Osteoblast (primary cell): ENCODE measurements at regions not wholly inside any gene's neighbourhood (a gene's known extent, or its start where the extent isn't known, plus 50 kb on each side); places are given as distances from the start of the nearest gene placed in this dataset.

Experiments
- DNase-seq: peaks from one replicate; pipeline ENCODE4 v3.0.0; 2011; ENCODE audit warnings: low spot score, mixed read lengths; ENCODE audit not compliant: insufficient read length; ENCODE audit errors: missing footprints
- H2AFZ ChIP-seq: 2 replicates; pipeline ENCODE4 v1.6.0; 2011; ENCODE audit warnings: mild to moderate bottlenecking, low read length
- H3K27ac ChIP-seq: 2 replicates; pipeline ENCODE4 v1.5.1; 2011; ENCODE audit warnings: mild to moderate bottlenecking, low read depth, low read length, moderate library complexity
- H3K27me3 ChIP-seq: 2 replicates; pipeline ENCODE4 v1.6.0; 2012; ENCODE audit warnings: mild to moderate bottlenecking, control low read depth, inconsistent platforms, low read length, moderate library complexity; ENCODE audit not compliant: insufficient read depth
- H3K36me3 ChIP-seq: 2 replicates; pipeline ENCODE4 v1.5.1; 2011; ENCODE audit warnings: mild to moderate bottlenecking, low read length, control low read depth, moderate library complexity; ENCODE audit not compliant: insufficient read depth
- H3K4me1 ChIP-seq: 2 replicates; pipeline ENCODE4 v1.5.1; 2011; ENCODE audit warnings: mild to moderate bottlenecking, low read length, control low read depth, moderate library complexity; ENCODE audit not compliant: insufficient read depth
- H3K4me2 ChIP-seq: 2 replicates; pipeline ENCODE4 v1.6.0; 2011; ENCODE audit warnings: mild to moderate bottlenecking, low read length; ENCODE audit not compliant: insufficient read depth
- H3K4me3 ChIP-seq: fragments of 200-600 bp; sonication (generic); 3 replicates; pipeline ENCODE4 v1.5.1; 2012; ENCODE audit warnings: mild to moderate bottlenecking, low read length, inconsistent platforms; ENCODE audit not compliant: insufficient read depth
- H3K79me2 ChIP-seq: 2 replicates; pipeline ENCODE4 v1.6.0; 2012; ENCODE audit warnings: mild to moderate bottlenecking, low read length, control low read depth, inconsistent platforms; ENCODE audit not compliant: insufficient read depth
- H3K9me3 ChIP-seq: 2 replicates; pipeline ENCODE4 v1.5.1; 2011; ENCODE audit warnings: low read depth, low read length, control low read depth
- H4K20me1 ChIP-seq: 2 replicates; pipeline ENCODE4 v1.6.0; 2012; ENCODE audit warnings: mild to moderate bottlenecking, low read length, control low read depth; ENCODE audit not compliant: insufficient read depth
- CTCF ChIP-seq: IDR thresholded peaks from 2 replicates; pipeline ENCODE4 v1.5.1; 2011; ENCODE audit warnings: mild to moderate bottlenecking, low read depth, low read length, moderate library complexity; ENCODE audit errors: extremely low read depth

DNA sequence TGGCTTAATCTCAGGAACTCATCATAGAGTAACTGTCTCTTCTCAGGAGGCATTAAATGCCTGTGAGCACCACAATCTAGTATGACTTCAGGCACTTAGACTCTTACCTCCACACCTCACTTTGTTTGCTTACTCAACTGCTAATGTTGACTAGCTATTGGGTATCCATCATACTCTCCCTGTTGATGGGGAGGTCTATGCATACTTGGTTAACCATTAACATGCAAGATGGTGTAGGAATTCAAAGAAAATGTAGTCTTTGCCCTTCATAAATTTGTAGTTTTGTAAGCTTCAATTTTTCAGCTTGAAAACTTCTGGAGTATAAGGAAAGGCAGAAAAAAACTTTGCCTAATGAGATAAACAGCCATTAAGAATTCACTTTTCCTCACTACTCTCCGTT is 501.0 kb upstream of the MARCKS start:
- Histone ChIP-seq H3K79me2 (no peaks in the 10 kb centered on the region), H3K27ac (no peak overlapping the region), H2AFZ (no peak overlapping the region), H3K36me3 (no peaks in the 10 kb centered on the region), H3K4me3 (no peak overlapping the region), H3K9me3 (no peaks in the 10 kb centered on the region), H4K20me1 (no peaks in the 10 kb centered on the region), H3K4me2 (no peak overlapping the region), H3K27me3 (no peaks in the 10 kb centered on the region), H3K4me1 (peaks cover 47% of the 10 kb centered on the region)
- no peak for DNase-seq
- TF ChIP-seq CTCF, result no peak

DNA sequence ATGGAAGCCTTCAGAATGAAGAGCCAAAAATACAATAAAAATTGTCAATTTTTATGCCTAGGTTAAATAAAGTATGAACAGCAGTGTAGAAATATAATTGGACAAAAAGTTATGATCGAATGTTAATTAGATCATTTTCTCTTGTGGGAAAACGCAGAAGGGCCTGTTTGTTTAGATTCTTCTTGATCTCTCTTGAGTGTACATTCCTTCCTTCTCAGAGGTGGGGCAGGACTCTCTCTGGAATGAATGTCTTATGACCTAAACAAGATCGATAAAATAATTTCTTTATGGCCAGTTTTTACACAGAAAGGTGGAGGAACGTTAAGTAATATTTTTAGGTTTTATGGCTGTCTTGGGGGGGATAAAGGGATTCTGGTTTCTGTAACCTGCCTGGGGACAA is 500.1 kb upstream of the MARCKS start:
- Histone ChIP-seq H3K4me2 (no peak overlapping the region), H3K9me3 (no peaks in the 10 kb centered on the region), H4K20me1 (no peaks in the 10 kb centered on the region), H3K4me1 (peaks cover 47% of the 10 kb centered on the region), H3K4me3 (no peak overlapping the region), H2AFZ (no peak overlapping the region), H3K36me3 (no peaks in the 10 kb centered on the region), H3K27ac (no peak overlapping the region), H3K79me2 (no peaks in the 10 kb centered on the region), H3K27me3 (no peaks in the 10 kb centered on the region)
- DNase-seq, result no peak
- TF ChIP-seq CTCF, result no peak

- no peak for TF ChIP-seq CTCF
Observed at GRCh38 chr6:113358063-113358583, 499.0 kb upstream of the MARCKS start.

GRCh38 chr6:113359155-113360140 is 497.7 kb upstream of the MARCKS start:
- H3K4me2 ChIP-seq, result no peak overlapping the region
- H2AFZ ChIP-seq, result peak overlapping the region; percentile 3

More at GRCh38 chr6:113358063-113358583, 499.0 kb upstream of the MARCKS start:
- no peaks in the 10 kb centered on the region for H3K9me3 ChIP-seq
- H3K27me3 ChIP-seq, result no peaks in the 10 kb centered on the region
- peaks cover 47% of the 10 kb centered on the region for H3K4me1 ChIP-seq
- no peak overlapping the region for H3K27ac ChIP-seq
- H3K79me2 ChIP-seq, result no peaks in the 10 kb centered on the region
- no peak for DNase-seq
- no peak overlapping the region for H2AFZ ChIP-seq
- H4K20me1 ChIP-seq, result no peaks in the 10 kb centered on the region
- H3K4me3 ChIP-seq, result no peak overlapping the region
- no peak overlapping the region for H3K4me2 ChIP-seq
- H3K36me3 ChIP-seq, result no peaks in the 10 kb centered on the region

More at GRCh38 chr6:113359155-113360140, 497.7 kb upstream of the MARCKS start:
- Histone ChIP-seq H3K27me3 (no peaks in the 10 kb centered on the region), H3K4me3 (no peak overlapping the region), H3K9me3 (no peaks in the 10 kb centered on the region), H3K4me1 (peaks cover 52% of the 10 kb centered on the region), H3K36me3 (no peaks in the 10 kb centered on the region), H3K79me2 (no peaks in the 10 kb centered on the region), H4K20me1 (no peaks in the 10 kb centered on the region), H3K27ac (peak overlapping the region; percentile 96)
- no peak for TF ChIP-seq CTCF
- DNase-seq, result no peak
